ENCODE measurements at regions not wholly inside any gene's neighbourhood (a gene's known extent, or its start where the extent isn't known, plus 50 kb on each side); places are given as distances from the start of the nearest gene placed in this dataset.

GRCh38 chr10:88023676-88024075 is 160.3 kb downstream of the PTEN start:
- peaks cover 15% of the 10 kb centered on the region for H3K4me1 Mint-ChIP-seq (ENCODE audit: low read depth)
- peaks cover 11% of the 10 kb centered on the region for H3K9me3 Mint-ChIP-seq (ENCODE audit: low read depth)
- peaks cover 4% of the 10 kb centered on the region for H3K36me3 Mint-ChIP-seq
- H3K27me3 Mint-ChIP-seq: no peaks in the 10 kb centered on the region
- no peak overlapping the region for H3K4me3 Mint-ChIP-seq
- no peak overlapping the region for H3K27ac Mint-ChIP-seq

GRCh38 chr10:88026031-88026430 is 162.6 kb downstream of the PTEN start:
- Mint-ChIP-seq H3K9me3 (ENCODE audit: low read depth) (peaks cover 11% of the 10 kb centered on the region), H3K4me3 (no peak overlapping the region), H3K36me3 (peaks cover 4% of the 10 kb centered on the region), H3K27ac (no peak overlapping the region), H3K27me3 (no peaks in the 10 kb centered on the region), H3K4me1 (ENCODE audit: low read depth) (peaks cover 18% of the 10 kb centered on the region)

- peaks cover 18% of the 10 kb centered on the region for H3K4me1 Mint-ChIP-seq (ENCODE audit: low read depth)
- no peak overlapping the region for H3K4me3 Mint-ChIP-seq
- H3K9me3 Mint-ChIP-seq (ENCODE audit: low read depth): peaks cover 11% of the 10 kb centered on the region
- no peak overlapping the region for H3K27ac Mint-ChIP-seq
- no peaks in the 10 kb centered on the region for H3K27me3 Mint-ChIP-seq
- peaks cover 4% of the 10 kb centered on the region for H3K36me3 Mint-ChIP-seq
Observed at GRCh38 chr10:88027570-88027969, 164.1 kb downstream of the PTEN start.

GRCh38 chr10:88028072-88028471 is 164.6 kb downstream of the PTEN start:
- Mint-ChIP-seq H3K27me3 (no peaks in the 10 kb centered on the region), H3K36me3 (peaks cover 4% of the 10 kb centered on the region), H3K9me3 (ENCODE audit: low read depth) (peaks cover 6% of the 10 kb centered on the region), H3K4me3 (no peak overlapping the region), H3K4me1 (ENCODE audit: low read depth) (peaks cover 15% of the 10 kb centered on the region), H3K27ac (no peak overlapping the region)

DNA sequence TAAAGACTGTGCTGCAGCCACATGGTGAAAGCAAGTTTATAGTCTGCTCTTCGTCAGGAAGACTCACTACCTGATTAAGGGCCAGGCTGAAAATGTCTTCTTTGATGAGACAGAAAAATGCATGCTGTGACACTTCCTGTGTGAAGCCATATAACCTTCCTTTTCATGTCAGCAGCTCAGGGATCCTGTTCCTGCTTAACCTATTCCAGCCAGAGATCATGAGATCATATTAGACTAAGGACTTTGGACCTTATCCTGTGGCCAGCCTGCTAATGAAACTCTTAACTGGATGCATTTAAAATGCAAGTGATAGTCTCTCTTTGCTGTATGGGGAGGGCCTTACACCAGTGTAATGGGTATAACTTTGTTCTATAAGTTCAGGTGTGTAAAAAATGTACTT is 165.2 kb downstream of the PTEN start:
- no peaks in the 10 kb centered on the region for H3K27me3 Mint-ChIP-seq
- H3K27ac Mint-ChIP-seq: no peak overlapping the region
- H3K4me1 Mint-ChIP-seq (ENCODE audit: low read depth): peaks cover 15% of the 10 kb centered on the region
- no peaks in the 10 kb centered on the region for H3K36me3 Mint-ChIP-seq
- H3K9me3 Mint-ChIP-seq (ENCODE audit: low read depth): peaks cover under 1% of the 10 kb centered on the region
- no peak overlapping the region for H3K4me3 Mint-ChIP-seq

- Mint-ChIP-seq H3K27ac (no peak overlapping the region), H3K4me1 (ENCODE audit: low read depth) (peaks cover 20% of the 10 kb centered on the region), H3K9me3 (ENCODE audit: low read depth) (no peaks in the 10 kb centered on the region)
Observed at GRCh38 chr10:88032566-88032965, 169.1 kb downstream of the PTEN start.

GRCh38 chr10:88033385-88033784 is 170.0 kb downstream of the PTEN start:
- no peaks in the 10 kb centered on the region for H3K9me3 Mint-ChIP-seq (ENCODE audit: low read depth)
- no peak overlapping the region for H3K4me3 Mint-ChIP-seq
- H3K27ac Mint-ChIP-seq: no peak overlapping the region
- no peaks in the 10 kb centered on the region for H3K36me3 Mint-ChIP-seq
- peaks cover 21% of the 10 kb centered on the region for H3K4me1 Mint-ChIP-seq (ENCODE audit: low read depth)
- H3K27me3 Mint-ChIP-seq: no peaks in the 10 kb centered on the region

More at GRCh38 chr10:88032566-88032965, 169.1 kb downstream of the PTEN start:
- no peak overlapping the region for H3K4me3 Mint-ChIP-seq
- no peaks in the 10 kb centered on the region for H3K36me3 Mint-ChIP-seq
- no peaks in the 10 kb centered on the region for H3K27me3 Mint-ChIP-seq

DNA sequence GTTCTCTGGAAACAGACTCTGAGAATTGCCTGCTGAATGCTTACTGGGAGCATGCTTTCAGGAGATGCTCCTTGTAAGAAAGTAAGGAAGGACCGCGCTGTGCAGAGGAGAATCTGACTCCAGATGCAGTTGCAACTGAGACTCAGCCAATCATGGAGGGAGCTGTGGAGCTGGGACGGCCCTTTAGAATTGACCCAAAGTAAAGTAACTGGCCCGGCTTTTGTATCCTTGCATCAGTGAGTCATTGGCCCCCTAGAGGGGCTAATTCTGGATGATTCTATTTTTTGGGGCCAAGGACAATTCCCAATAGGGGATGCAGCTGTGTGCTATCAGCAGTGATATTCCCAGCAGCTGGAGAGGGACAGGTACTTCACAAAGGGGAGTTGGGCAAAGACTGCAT is 170.4 kb downstream of the PTEN start:
- no peak overlapping the region for H3K4me3 Mint-ChIP-seq
- peaks cover 19% of the 10 kb centered on the region for H3K4me1 Mint-ChIP-seq (ENCODE audit: low read depth)
- H3K27me3 Mint-ChIP-seq: no peaks in the 10 kb centered on the region
- no peak overlapping the region for H3K27ac Mint-ChIP-seq
- H3K9me3 Mint-ChIP-seq (ENCODE audit: low read depth): no peaks in the 10 kb centered on the region
- H3K36me3 Mint-ChIP-seq: no peaks in the 10 kb centered on the region

DNA sequence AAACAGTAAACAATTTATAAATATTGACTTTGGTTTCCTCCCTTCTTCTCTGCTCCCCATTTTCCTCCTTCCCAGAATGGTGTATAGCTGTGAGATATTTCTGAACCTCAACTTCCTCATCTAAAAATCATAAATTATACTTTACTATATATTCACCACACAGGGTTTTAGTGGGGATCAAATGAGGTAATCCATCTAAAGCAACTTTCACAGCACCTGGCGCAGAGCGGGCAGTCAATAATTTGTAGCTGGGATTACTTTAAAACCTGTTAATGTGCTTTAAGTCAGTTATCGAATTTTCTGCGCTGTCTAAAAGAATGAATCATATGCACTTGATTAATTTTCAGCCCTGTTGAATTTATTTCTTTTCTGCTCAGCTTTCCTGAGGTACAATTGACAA is 172.7 kb downstream of the PTEN start:
- H3K9me3 Mint-ChIP-seq (ENCODE audit: low read depth): no peaks in the 10 kb centered on the region
- H3K4me3 Mint-ChIP-seq: no peak overlapping the region
- peaks cover 18% of the 10 kb centered on the region for H3K4me1 Mint-ChIP-seq (ENCODE audit: low read depth)
- no peaks in the 10 kb centered on the region for H3K27me3 Mint-ChIP-seq
- no peaks in the 10 kb centered on the region for H3K36me3 Mint-ChIP-seq
- no peak overlapping the region for H3K27ac Mint-ChIP-seq

DNA sequence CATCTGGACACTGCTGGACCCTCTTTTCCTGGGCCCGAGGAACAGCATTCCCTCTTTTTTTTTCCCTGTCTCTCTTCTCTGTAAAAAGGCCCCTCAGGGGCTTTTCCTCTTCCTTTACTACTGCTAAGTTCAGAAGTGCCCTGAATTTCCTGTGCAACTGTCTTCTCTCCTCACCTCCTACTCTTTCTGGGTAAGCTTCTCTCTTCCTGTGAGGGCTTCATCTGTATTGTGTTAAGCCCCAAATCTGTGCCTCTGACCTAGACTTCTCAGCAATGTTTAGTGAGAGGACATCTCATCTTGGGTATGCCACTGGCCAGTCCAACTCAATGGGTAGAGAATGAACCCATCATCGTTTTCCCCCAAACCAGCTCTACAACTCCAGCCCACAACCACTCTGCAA is 174.2 kb downstream of the PTEN start:
- Mint-ChIP-seq H3K27me3 (no peaks in the 10 kb centered on the region), H3K4me3 (peak overlapping the region; percentile 35), H3K27ac (no peak overlapping the region), H3K9me3 (ENCODE audit: low read depth) (no peaks in the 10 kb centered on the region), H3K4me1 (ENCODE audit: low read depth) (peaks cover 18% of the 10 kb centered on the region), H3K36me3 (no peaks in the 10 kb centered on the region)

DNA sequence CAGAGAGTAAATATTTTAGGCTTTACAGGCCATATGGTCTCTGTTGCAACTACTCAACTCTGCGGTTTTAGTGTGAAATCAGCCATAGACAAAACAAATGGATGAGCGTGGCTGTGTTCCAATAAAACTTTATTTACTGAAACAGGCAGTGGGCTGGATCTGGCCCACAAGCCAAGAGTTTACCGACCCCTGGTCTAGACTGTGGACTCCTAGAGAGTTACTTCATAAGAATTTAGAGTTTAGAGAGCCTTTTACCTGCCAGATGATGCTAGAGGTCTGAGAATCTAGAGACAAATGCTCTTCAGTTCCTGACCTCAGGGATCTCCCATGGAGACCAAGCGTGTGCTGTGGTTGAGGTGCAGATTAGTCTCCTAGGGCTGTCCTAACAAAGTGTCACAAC is 174.8 kb downstream of the PTEN start:
- H3K4me1 Mint-ChIP-seq (ENCODE audit: low read depth): peaks cover 20% of the 10 kb centered on the region

DNA sequence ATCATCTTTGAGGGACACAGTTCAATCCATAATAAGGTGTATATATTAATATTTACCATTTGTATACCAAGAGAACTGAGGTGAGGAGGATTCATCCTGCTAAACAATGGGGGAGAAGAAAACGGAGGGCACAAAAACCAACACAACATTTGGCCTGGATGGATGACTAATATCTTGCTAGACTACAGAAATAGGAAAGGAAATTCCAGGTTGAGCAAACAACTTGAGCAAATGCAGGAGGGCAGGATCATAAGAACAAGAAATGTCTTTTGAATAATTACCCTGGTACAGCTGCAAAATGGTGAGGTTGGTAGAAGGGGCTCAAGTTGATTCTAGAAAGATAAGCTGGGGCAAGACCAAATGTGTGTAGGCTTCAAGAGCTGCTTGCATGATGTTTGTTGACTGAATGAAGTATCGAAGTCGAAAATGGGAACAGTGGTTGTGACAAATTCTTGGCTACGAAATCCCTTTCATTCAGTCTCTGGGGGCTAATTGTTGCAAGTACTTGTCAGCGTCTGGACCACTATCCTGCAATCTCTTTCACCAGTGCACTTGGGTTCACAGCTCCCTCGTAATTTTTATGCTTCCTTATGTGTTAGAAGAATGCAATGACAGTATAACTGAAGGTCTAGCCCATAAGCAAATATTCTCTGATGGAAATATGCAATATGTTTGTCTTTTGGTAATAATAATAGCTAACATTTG is 176.2 kb downstream of the PTEN start:
- Mint-ChIP-seq H3K27me3 (no peaks in the 10 kb centered on the region), H3K4me1 (ENCODE audit: low read depth) (peaks cover 20% of the 10 kb centered on the region), H3K36me3 (no peaks in the 10 kb centered on the region), H3K27ac (no peak overlapping the region), H3K9me3 (ENCODE audit: low read depth) (no peaks in the 10 kb centered on the region), H3K4me3 (no peak overlapping the region)

More for the DNA sequence above, 174.8 kb downstream of the PTEN start:
- H3K27ac Mint-ChIP-seq: no peak overlapping the region
- no peak overlapping the region for H3K4me3 Mint-ChIP-seq
- H3K27me3 Mint-ChIP-seq: no peaks in the 10 kb centered on the region
- no peaks in the 10 kb centered on the region for H3K36me3 Mint-ChIP-seq
- no peaks in the 10 kb centered on the region for H3K9me3 Mint-ChIP-seq (ENCODE audit: low read depth)

DNA sequence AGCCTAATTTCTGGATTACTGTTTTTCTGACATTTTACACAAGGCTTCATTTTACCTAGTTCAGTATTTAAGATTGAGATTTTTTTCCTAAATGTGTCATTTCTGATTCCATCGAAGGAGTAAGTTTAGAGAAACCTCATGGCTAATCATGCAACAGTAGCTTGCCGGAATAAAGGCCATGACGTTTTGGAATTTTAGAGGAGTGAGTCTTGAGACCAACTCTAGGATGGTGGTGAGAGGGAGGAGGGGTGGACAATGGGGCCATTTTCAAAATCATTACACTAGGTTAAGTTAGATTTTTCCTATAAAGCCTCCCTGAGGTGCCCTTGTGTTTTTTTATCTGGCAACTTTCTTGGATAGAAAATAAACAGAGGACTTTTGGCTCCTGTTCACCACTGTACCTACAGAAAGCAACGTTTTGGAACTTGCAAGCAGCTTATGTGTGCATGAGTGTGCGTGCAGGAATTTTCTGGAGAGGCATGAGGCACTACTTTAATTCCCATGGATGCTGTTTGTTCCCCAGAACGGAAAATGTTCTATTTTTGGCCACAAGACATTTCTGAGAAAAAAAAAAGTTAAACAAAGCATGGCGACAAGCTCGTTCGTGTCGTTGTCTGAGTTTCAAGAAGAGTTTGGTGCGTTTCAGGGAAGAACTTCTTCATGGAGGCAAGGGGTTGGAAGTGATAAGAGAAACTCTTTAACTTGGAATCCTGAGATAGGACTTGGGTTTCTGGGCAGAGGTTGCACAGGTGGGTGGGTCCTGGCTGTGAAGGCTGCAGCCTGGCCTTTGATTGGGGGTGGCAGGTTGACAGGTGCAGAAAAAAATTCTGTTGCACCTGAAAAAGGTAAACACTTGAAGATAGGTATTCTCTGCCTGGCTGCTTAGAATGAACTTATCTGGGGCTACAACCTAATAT is 178.1 kb downstream of the PTEN start:
- H3K27me3 Mint-ChIP-seq: no peaks in the 10 kb centered on the region
- no peaks in the 10 kb centered on the region for H3K36me3 Mint-ChIP-seq
- no peaks in the 10 kb centered on the region for H3K9me3 Mint-ChIP-seq (ENCODE audit: low read depth)
- no peak overlapping the region for H3K4me3 Mint-ChIP-seq
- no peak overlapping the region for H3K27ac Mint-ChIP-seq
- H3K4me1 Mint-ChIP-seq (ENCODE audit: low read depth): peaks cover 34% of the 10 kb centered on the region

DNA sequence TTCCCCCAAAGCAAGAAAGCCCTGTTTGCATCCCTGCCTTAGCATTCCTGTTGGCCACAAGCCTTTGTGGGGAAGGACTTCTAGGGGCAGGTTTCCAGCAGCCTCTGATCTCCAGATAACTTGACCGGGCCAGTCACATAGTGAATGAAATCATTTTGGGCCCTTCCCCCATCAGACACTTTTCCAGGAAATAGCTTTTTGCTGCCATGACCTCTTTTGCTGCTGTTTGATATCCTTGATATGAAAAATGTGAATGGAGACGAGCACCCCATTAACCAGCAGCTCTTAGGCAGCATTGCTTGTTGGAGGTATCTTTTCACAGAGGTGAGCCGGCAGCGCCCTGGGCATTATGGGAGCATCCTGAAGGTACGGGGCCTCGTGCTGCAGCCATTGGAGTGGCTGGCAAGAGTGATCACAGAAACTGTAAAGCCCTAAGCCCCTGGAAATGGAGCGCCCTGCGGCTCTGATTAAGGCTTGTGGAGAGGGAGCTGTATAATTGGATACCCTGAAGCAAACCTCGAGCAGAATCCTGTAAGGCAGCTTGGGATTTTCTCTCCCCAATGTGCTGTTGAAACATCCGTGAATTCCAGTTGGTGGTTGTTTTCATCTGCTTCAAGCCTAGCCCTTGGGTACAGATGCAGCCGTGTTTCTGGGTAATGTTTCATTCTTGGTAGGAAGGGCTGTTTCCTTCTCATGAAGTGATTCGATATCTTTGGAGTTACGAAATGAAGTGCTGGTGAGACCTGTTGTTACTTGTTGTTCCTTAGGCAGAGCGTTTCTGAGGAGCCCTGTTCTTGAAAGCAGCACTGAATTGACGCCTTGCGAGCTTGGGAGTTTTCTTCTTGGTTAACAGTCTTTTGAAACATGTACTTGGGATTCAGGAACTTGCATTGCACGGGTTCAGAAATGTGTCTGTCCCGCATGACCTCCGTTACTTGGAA is 179.0 kb downstream of the PTEN start:
- Mint-ChIP-seq H3K27me3 (no peaks in the 10 kb centered on the region), H3K36me3 (no peaks in the 10 kb centered on the region), H3K4me1 (ENCODE audit: low read depth) (peaks cover 28% of the 10 kb centered on the region), H3K27ac (no peak overlapping the region), H3K4me3 (no peak overlapping the region), H3K9me3 (ENCODE audit: low read depth) (no peaks in the 10 kb centered on the region)

All from activated naive CD8-positive, alpha-beta T cell (primary cell).